PFSK-1 (cell line): ENCODE measurements at regions not wholly inside any gene's neighbourhood (a gene's known extent, or its start where the extent isn't known, plus 50 kb on each side); places are given as distances from the start of the nearest gene placed in this dataset.

ENCODE experiments used
- FOXP2 ChIP-seq: optimal IDR thresholded peaks from 2 replicates; pipeline ENCODE3; 2011; ENCODE audit warnings: borderline replicate concordance, control low read depth, inconsistent platforms; ENCODE audit not compliant: insufficient read depth; ENCODE audit errors: extremely low read length, extremely low read depth
- POLR2AphosphoS5 ChIP-seq: IDR thresholded peaks from 2 replicates; pipeline ENCODE4 v1.6.1; 2012; ENCODE audit warnings: low read depth, mild to moderate bottlenecking, control low read depth, low read length, moderate library complexity
- SIN3A ChIP-seq: IDR thresholded peaks from 2 replicates; pipeline ENCODE4 v1.6.1; 2012; ENCODE audit warnings: mild to moderate bottlenecking, low read length, moderate library complexity, borderline replicate concordance; ENCODE audit not compliant: insufficient read depth
- TAF1 ChIP-seq: IDR thresholded peaks from 2 replicates; pipeline ENCODE4 v1.6.1; 2012; ENCODE audit warnings: low read length, control low read depth, borderline replicate concordance; ENCODE audit not compliant: insufficient read depth
- TF ChIP-seq, protein P1 (sequence below), 2 experiments: IDR thresholded peaks; 2 replicates each; pipeline versions ENCODE4 v1.6.1 to v1.8.0; 2011 to 2012; ENCODE audit warnings: low read depth in 2 of 2, low read length in 2 of 2, control low read depth in 1 of 2, inconsistent platforms in 1 of 2, mild to moderate bottlenecking in 1 of 2, moderate library complexity in 1 of 2; ENCODE audit not compliant: insufficient read depth in 1 of 2

DNA sequence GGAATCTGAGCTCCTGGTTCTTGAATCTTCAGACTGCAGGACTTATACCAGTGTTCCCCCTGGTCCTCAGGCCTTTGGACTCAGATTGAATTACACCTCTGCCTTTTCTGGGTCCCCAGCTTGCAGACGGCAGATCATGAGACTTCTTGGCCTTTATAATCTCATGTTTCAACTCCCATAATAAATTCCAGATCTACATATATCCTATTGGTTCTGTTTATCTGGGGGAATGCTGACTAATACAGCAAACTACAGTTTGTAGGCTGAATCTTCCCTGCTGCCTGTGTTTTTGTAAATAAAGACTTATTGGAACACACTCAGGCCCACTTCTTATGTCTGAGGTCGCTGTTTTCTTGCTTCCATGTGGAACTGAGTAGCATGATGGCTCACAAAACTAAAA lies 184.7 kb downstream of the HDGFL1 start:
- TF ChIP-seq TAF1 (no peak), POLR2AphosphoS5 (no peak), SIN3A (no peak), FOXP2 (no peak)
- TF ChIP-seq, protein P1, sequence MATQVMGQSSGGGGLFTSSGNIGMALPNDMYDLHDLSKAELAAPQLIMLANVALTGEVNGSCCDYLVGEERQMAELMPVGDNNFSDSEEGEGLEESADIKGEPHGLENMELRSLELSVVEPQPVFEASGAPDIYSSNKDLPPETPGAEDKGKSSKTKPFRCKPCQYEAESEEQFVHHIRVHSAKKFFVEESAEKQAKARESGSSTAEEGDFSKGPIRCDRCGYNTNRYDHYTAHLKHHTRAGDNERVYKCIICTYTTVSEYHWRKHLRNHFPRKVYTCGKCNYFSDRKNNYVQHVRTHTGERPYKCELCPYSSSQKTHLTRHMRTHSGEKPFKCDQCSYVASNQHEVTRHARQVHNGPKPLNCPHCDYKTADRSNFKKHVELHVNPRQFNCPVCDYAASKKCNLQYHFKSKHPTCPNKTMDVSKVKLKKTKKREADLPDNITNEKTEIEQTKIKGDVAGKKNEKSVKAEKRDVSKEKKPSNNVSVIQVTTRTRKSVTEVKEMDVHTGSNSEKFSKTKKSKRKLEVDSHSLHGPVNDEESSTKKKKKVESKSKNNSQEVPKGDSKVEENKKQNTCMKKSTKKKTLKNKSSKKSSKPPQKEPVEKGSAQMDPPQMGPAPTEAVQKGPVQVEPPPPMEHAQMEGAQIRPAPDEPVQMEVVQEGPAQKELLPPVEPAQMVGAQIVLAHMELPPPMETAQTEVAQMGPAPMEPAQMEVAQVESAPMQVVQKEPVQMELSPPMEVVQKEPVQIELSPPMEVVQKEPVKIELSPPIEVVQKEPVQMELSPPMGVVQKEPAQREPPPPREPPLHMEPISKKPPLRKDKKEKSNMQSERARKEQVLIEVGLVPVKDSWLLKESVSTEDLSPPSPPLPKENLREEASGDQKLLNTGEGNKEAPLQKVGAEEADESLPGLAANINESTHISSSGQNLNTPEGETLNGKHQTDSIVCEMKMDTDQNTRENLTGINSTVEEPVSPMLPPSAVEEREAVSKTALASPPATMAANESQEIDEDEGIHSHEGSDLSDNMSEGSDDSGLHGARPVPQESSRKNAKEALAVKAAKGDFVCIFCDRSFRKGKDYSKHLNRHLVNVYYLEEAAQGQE (IDR thresholded peaks at IDR 0.05; ENCODE audit: insufficient read depth in 1 of 2, low read depth in 2 of 2, low read length in 2 of 2): no peak
